ENCODE measurements at regions not wholly inside any gene's neighbourhood (a gene's known extent, or its start where the extent isn't known, plus 50 kb on each side); places are given as distances from the start of the nearest gene placed in this dataset. TPM values are rescaled to one million over a fixed set of nuclear protein-coding genes. Genes with fewer than 3 reads are reported as not detected.
A peak's percentile ranks its signal among the peaks of the same experiment; 100 is the strongest.

- DNase-seq (ENCODE audit: low spot score in 2 of 2) (peak in 1 of 2 donors; percentile 18), FAIRE-seq (no peak)
Measured at GRCh38 chr10:14397066-14397465, 66.3 kb upstream of the FRMD4A start.

GRCh38 chr10:14396411-14397048, 65.8 kb upstream of the FRMD4A start:
- FAIRE-seq, result no peak
- no peak for DNase-seq (ENCODE audit: low spot score in 2 of 2)

- DNase-seq (ENCODE audit: low spot score in 2 of 2), result no peak
- no peak for FAIRE-seq
Measured at GRCh38 chr10:14394179-14394578, 63.5 kb upstream of the FRMD4A start.

GRCh38 chr10:14391342-14391741, 60.6 kb upstream of the FRMD4A start:
- FAIRE-seq, result no peak
- DNase-seq (ENCODE audit: low spot score in 2 of 2), result no peak

DNA sequence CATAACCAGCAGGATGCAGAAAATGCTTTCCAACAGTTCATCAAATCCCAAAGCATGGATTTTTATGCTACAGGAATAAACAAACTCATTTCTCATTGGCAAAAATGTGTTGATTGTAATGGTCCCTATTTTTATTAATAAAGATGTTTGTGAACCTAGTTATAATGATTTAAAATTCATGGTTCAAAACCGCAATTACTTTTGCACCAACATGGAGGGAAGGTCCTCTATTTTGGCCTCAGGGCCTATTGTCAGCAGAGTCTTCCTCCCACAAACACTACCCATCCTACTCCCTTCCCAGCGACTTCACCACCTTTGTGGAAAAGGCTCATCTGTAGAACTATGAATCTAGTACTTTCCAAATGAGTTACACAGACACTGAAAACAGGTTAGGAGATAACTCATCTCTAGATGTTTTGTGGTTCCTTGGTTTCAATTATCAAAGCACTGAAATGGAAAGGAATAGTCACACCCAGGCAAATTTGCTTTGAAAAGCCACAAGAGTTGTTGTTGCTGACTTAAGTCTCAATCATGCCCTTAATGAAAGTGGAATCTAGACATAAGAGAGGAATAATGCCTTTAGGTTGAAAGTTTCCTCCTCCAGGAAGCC, 59.4 kb upstream of the FRMD4A start:
- no peak for FAIRE-seq
- DNase-seq (ENCODE audit: low spot score in 2 of 2), result no peak

- FAIRE-seq (no peak), DNase-seq (ENCODE audit: low spot score in 2 of 2) (no peak)
Measured at GRCh38 chr10:14385596-14386593, 55.2 kb upstream of the FRMD4A start.

DNA sequence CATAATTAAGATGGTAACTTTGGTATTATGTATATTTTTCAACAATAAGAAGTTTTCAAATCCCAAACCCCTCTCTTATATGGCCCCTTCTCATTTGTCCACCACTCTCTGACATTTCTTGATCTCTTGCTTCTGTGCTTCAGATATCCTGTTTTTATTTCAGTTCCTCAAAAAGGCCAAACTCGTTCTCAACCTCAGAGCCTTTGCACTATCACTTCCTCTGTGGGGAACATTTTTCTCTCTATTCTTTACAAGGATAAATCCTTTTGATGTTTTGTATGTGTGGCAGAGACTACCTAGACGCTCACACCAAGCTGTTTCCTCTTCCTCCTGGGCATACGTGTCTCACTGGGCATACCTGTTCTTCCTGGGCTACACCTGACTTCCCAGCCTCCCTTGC, 54.2 kb upstream of the FRMD4A start:
- DNase-seq (ENCODE audit: low spot score in 2 of 2), result no peak
- FAIRE-seq, result no peak

DNA sequence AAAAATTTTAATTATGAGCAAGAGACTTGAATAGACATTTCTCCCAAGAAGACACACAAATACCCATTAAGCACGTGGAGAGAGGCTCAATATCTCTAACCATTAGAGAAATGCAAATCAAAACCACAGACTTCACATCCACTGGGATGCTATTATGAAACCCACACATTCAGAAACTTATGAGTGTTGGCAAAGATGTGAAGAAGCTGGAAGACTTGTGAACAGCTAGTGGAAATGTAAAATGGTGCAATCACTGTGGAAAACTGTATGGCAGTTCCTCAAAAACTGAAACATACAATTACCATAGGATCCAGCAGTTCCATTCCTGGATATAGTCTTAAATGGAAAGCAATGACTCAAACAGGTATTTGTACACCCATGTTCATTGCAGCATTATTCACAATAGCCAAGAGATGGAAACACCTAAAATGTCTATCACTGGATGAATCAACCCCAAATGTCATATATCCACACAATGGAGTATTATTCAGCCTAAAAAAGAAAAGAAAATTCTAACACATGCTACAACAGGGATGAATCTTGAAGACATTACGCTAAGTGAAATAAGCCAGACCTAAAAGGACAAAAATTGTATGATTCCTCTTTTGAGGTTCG, 53.5 kb upstream of the FRMD4A start:
- FAIRE-seq, result no peak
- no peak for DNase-seq (ENCODE audit: low spot score in 2 of 2)

DNA sequence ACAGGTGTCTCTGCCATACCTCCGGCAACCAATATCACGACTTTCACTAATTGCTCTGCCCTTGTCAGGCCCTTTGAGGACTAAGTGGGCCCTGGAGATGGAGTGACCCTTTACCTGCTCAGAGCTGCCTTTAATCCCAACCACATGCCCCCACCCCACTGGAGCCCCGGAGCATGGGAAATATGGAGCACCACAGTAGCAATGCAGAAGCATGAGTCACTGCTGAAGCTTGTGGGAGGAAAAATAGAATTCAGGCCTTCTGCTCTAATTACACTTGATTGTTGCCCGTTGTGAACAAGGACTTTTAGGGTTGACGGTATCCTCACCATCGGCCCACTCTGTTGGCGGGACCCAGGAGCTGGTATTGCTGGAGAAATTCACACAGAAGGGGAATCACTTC, 52.5 kb upstream of the FRMD4A start:
- DNase-seq (ENCODE audit: low spot score in 2 of 2), result no peak
- no peak for FAIRE-seq

GRCh38 chr10:14382531-14382930, 51.8 kb upstream of the FRMD4A start:
- DNase-seq (ENCODE audit: low spot score in 2 of 2) (no peak), FAIRE-seq (no peak)

DNA sequence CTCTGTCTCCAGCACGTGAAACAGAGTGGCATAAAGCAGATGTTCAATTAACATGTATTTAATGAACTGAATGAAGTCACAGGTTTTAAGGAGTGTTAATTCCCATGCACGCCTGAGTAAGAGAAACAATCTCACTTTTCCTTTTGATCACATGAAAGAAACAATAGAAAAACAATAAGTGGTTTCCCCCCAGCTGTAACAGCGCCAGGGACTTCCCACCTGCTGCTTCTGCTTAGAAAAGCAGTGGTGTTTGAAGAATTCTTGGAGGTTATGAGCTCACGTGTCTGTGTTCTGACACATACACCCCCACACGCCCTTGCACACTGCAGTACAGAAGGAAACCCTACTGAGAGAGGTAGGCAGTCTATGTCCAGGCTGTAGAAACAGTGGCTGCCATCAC, 51.3 kb upstream of the FRMD4A start:
- FAIRE-seq (no peak), DNase-seq (ENCODE audit: low spot score in 2 of 2) (no peak)

DNA sequence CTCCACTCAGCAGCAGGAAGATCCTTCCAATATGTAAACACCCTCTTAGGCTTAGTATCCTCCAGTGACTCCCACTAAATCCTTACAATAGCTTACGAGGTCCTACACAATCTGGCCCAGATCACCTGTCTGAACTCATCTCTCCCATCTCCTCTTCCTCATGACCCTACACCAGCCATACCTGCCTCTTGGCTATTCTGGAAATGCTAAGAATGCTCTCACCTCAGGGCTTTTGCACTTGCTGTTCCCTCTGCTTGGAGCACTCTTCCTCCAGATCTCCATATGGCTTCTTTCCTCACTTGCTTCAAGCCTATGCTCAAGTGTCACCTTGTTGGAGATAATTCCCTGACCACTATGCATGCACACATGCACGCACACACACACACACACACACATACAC, 50.8 kb upstream of the FRMD4A start:
- FAIRE-seq (no peak), DNase-seq (ENCODE audit: low spot score in 2 of 2) (no peak)

DNA sequence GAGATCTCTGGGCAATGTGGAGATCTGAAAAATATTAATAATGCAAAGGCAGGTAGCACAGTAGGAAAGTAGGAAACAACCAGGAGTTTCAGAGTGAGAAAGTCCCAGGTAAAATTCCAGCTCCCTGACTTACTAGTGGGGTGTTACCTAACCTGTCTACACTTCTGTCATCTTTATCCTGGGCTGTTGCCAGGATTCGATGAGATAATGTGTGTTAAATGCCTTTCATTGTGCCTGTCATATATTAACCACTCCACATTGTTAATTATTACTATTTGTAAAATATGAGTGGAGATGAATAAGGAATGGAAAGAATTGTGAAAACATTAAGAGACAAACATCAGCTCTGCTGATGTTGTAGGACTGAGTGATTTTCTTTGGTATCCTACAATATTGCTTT, 50.0 kb upstream of the FRMD4A start:
- FAIRE-seq, result no peak
- DNase-seq (ENCODE audit: low spot score in 2 of 2), result no peak

Small RNAs in the stretch of these regions (small RNA-seq; reads per million reads assigned to genes)
- not detected for gene MIR1265
- gene MIR4293, result not detected
